LHCN-M2 (cell line): ENCODE measurements at regions not wholly inside any gene's neighbourhood (a gene's known extent, or its start where the extent isn't known, plus 50 kb on each side); places are given as distances from the start of the nearest gene placed in this dataset.
"Not testable (repeated sequence)": the region's sequence is repeated elsewhere in the genome, so short reads cannot be mapped to it uniquely, and the experiment has no call there.

Experiments used
- DNase-seq: peaks from one replicate; pipeline ENCODE4 v3.0.0-alpha.2; 2012; ENCODE audit warnings: low read depth

- not testable (repeated sequence) for DNase-seq
These were observed 51.5 kb upstream of the MBNL1 start for GRCh38 chr3:152216960-152217865.

GRCh38 chr3:152218602-152219001 is 50.1 kb upstream of the MBNL1 start:
- DNase-seq, result no peak
